Kidney epithelial cell (primary cell): ENCODE measurements at regions not wholly inside any gene's neighbourhood (a gene's known extent, or its start where the extent isn't known, plus 50 kb on each side); places are given as distances from the start of the nearest gene placed in this dataset.

Source experiments
- DNase-seq: peaks from one replicate; pipeline ENCODE4 v3.0.0-alpha.2; 2010; ENCODE audit warnings: low read depth
- H3K27me3 ChIP-seq: 2 replicates; pipeline ENCODE4 v1.6.0; 2011; ENCODE audit warnings: low read length; ENCODE audit not compliant: control insufficient read depth, insufficient read depth
- H3K36me3 ChIP-seq: 2 replicates; pipeline ENCODE4 v1.5.1; 2011; ENCODE audit warnings: low read length; ENCODE audit not compliant: control insufficient read depth, insufficient read depth
- H3K4me3 ChIP-seq: 2 replicates; pipeline ENCODE4 v1.5.1; 2011; ENCODE audit warnings: low read depth, mild to moderate bottlenecking, control low read depth, low read length
- CTCF ChIP-seq: IDR thresholded peaks from 2 replicates; pipeline ENCODE4 v1.5.1; 2011; ENCODE audit warnings: mild to moderate bottlenecking, moderate library complexity, low read length, control low read depth, inconsistent platforms; ENCODE audit not compliant: insufficient read depth, poor library complexity, severe bottlenecking

GRCh38 chr11:28625532-28625931 is 517.3 kb downstream of the METTL15 start:
- H3K36me3 ChIP-seq: no peaks in the 10 kb centered on the region
- DNase-seq: no peak
- H3K4me3 ChIP-seq: no peak overlapping the region
- H3K27me3 ChIP-seq: no peaks in the 10 kb centered on the region
- no peak for TF ChIP-seq CTCF

- DNase-seq: no peak
- no peaks in the 10 kb centered on the region for H3K27me3 ChIP-seq
- H3K36me3 ChIP-seq: no peaks in the 10 kb centered on the region
- no peak overlapping the region for H3K4me3 ChIP-seq
- no peak for TF ChIP-seq CTCF
Observed at GRCh38 chr11:28621753-28622152, 513.6 kb downstream of the METTL15 start.

- Histone ChIP-seq H3K36me3 (no peaks in the 10 kb centered on the region), H3K27me3 (no peaks in the 10 kb centered on the region), H3K4me3 (no peak overlapping the region)
- DNase-seq: peak; percentile 51
- no peak for TF ChIP-seq CTCF
Observed at GRCh38 chr11:28619846-28620540, 511.8 kb downstream of the METTL15 start.

GRCh38 chr11:28618416-28618815 is 510.2 kb downstream of the METTL15 start:
- Histone ChIP-seq H3K4me3 (no peak overlapping the region), H3K27me3 (no peaks in the 10 kb centered on the region), H3K36me3 (no peaks in the 10 kb centered on the region)
- TF ChIP-seq CTCF: no peak
- no peak for DNase-seq

GRCh38 chr11:28616160-28616965 is 508.2 kb downstream of the METTL15 start:
- TF ChIP-seq CTCF: no peak

More at GRCh38 chr11:28616160-28616965, 508.2 kb downstream of the METTL15 start:
- Histone ChIP-seq H3K4me3 (no peak overlapping the region), H3K36me3 (no peaks in the 10 kb centered on the region), H3K27me3 (no peaks in the 10 kb centered on the region)
- no peak for DNase-seq
